Brain microvascular endothelial cell (primary cell): ENCODE measurements at regions not wholly inside any gene's neighbourhood (a gene's known extent, or its start where the extent isn't known, plus 50 kb on each side); places are given as distances from the start of the nearest gene placed in this dataset.
"Not testable (repeated sequence)": the region's sequence is repeated elsewhere in the genome, so short reads cannot be mapped to it uniquely, and the experiment has no call there.

Source experiments
- DNase-seq: peaks from one replicate; pipeline ENCODE4 v3.0.0-alpha.2; 2020
- H3K27ac ChIP-seq: fragments of 250-450 bp; sonication (Bioruptor Pico); 2 replicates; pipeline ENCODE4 v1.5.1; 2020; ENCODE audit warnings: mild to moderate bottlenecking, moderate library complexity
- H3K27me3 ChIP-seq: fragments of 250-450 bp; sonication (Bioruptor Pico); replicated peaks from 2 replicates; pipeline ENCODE4 v1.5.1; 2020; ENCODE audit warnings: mild to moderate bottlenecking
- H3K36me3 ChIP-seq: fragments of 250-450 bp; sonication (Bioruptor Pico); replicated peaks from 2 replicates; pipeline ENCODE4 v1.5.1; 2020; ENCODE audit warnings: mild to moderate bottlenecking
- H3K4me3 ChIP-seq: 2 replicates; pipeline ENCODE4 v1.5.1; 2011; ENCODE audit warnings: low read depth, mild to moderate bottlenecking, control low read depth, low read length, moderate library complexity
- in situ Hi-C: cut with HindIII; loops from 2 replicates; pipeline ENCODE4 v1.10.0; 2017; ENCODE audit warnings: low sequenced_read_pairs, low pct_ligation_motif_present
- TF ChIP-seq, protein P1 (sequence below): IDR thresholded peaks from 2 replicates; pipeline ENCODE4 v1.5.1; 2011; ENCODE audit warnings: low read depth, mild to moderate bottlenecking, moderate library complexity, low read length, control low read depth, inconsistent platforms; ENCODE audit errors: missing control alignments

- DNase-seq: no peak
- TF ChIP-seq, protein P1, sequence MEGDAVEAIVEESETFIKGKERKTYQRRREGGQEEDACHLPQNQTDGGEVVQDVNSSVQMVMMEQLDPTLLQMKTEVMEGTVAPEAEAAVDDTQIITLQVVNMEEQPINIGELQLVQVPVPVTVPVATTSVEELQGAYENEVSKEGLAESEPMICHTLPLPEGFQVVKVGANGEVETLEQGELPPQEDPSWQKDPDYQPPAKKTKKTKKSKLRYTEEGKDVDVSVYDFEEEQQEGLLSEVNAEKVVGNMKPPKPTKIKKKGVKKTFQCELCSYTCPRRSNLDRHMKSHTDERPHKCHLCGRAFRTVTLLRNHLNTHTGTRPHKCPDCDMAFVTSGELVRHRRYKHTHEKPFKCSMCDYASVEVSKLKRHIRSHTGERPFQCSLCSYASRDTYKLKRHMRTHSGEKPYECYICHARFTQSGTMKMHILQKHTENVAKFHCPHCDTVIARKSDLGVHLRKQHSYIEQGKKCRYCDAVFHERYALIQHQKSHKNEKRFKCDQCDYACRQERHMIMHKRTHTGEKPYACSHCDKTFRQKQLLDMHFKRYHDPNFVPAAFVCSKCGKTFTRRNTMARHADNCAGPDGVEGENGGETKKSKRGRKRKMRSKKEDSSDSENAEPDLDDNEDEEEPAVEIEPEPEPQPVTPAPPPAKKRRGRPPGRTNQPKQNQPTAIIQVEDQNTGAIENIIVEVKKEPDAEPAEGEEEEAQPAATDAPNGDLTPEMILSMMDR: no peak
- no peaks in the 10 kb centered on the region for H3K36me3 ChIP-seq
- no peaks in the 10 kb centered on the region for H3K27me3 ChIP-seq
- no peak overlapping the region for H3K4me3 ChIP-seq
- H3K27ac ChIP-seq: no peak overlapping the region
- in situ Hi-C loops: no loop called here
These were observed 492.3 kb downstream of the SPATA31D1 start for GRCh38 chr9:82480921-82481320.

DNA sequence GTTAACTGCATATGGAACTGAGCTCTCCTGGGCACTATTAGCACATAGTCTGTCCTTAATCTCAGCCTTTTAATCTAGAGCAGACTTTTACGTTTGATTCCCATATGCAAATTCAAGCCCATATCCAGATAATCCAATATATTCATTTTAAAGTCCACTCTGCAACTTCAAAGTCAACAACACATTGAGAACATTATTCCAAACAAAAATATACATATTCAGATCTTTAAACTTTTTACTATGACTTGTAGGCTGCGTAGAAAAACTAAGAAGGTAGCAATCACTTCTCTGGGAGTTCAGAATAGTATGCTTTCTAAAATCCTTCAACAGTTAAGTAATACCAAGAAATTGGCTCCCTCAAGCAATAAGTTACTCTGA is 499.4 kb downstream of the SPATA31D1 start:
- DNase-seq: no peak
- in situ Hi-C loops: no loop called here
- H3K36me3 ChIP-seq: no peaks in the 10 kb centered on the region
- no peaks in the 10 kb centered on the region for H3K27me3 ChIP-seq
- TF ChIP-seq, protein P1: no peak
- H3K4me3 ChIP-seq: no peak overlapping the region
- H3K27ac ChIP-seq: no peak overlapping the region

- peak overlapping the region; percentile 5 for H3K27ac ChIP-seq
- H3K27me3 ChIP-seq: no peaks in the 10 kb centered on the region
- no peak overlapping the region for H3K4me3 ChIP-seq
- H3K36me3 ChIP-seq: no peaks in the 10 kb centered on the region
- in situ Hi-C loops: no loop called here
- TF ChIP-seq, protein P1: no peak
- DNase-seq: peak; percentile 80
These were observed 500.0 kb downstream of the SPATA31D1 start for GRCh38 chr9:82488313-82489200.

- DNase-seq: no peak
- Histone ChIP-seq H3K27ac (peak overlapping the region; percentile 5), H3K4me3 (no peak overlapping the region), H3K36me3 (no peaks in the 10 kb centered on the region), H3K27me3 (no peaks in the 10 kb centered on the region)
- TF ChIP-seq, protein P1: no peak
- in situ Hi-C loops: no loop called here
These were observed 500.7 kb downstream of the SPATA31D1 start for GRCh38 chr9:82489201-82489821.

DNA sequence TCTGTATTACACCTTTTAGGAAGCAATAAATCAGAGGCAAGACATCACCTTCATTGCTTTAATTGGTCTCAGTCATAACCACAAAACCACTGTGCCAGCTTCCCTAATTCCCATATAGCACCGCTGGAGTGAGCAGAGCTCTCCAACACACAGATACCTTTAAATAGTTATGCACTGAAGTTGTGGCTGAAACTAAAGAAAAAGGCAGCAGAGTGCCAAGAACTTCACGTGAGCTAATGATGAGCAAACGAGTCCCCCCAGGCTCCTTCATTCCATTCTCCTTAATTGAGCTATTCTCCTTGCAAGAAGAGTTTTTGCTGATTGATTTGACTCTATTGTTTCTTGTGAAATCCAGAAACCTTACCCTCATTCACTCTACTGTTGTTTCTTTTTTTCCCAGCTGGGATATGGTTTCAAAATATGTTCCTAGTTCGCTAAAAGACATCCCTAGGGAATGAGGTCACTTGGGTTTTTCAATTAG is 501.5 kb downstream of the SPATA31D1 start:
- TF ChIP-seq, protein P1: no peak
- DNase-seq: peak; percentile 6
- Histone ChIP-seq H3K27ac (no peak overlapping the region), H3K4me3 (no peak overlapping the region), H3K36me3 (no peaks in the 10 kb centered on the region), H3K27me3 (no peaks in the 10 kb centered on the region)
- in situ Hi-C loops: no loop called here

DNA sequence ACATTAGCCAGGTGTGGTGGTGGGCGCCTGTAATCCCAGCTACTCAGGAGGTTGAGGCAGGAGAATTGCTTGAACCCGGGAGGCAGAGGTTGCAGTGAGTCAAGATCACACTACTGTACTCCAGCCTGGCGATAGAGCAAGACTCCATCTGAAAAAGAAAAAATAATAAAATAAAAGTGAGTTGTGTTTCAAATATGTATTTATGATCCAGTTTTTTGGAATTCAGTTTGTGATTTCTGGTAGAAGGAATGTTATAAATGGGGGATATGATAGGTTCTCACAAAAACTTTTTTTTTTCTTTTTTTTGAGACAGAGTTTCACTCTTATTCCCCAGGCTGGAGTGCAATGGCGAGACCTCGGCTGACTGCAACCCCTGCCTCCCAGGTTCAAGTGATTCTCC is 502.2 kb downstream of the SPATA31D1 start:
- in situ Hi-C loops, DNase-seq, H3K36me3 ChIP-seq, H3K4me3 ChIP-seq, H3K27me3 ChIP-seq, H3K27ac ChIP-seq: not testable (repeated sequence)
